COR-L47 (cell line): ENCODE measurements at regions not wholly inside any gene's neighbourhood (a gene's known extent, or its start where the extent isn't known, plus 50 kb on each side); places are given as distances from the start of the nearest gene placed in this dataset.

ENCODE experiments used
- DNase-seq: peaks from one replicate; lab custom pipeline; 2025; lab: John Stamatoyannopoulos, UW

DNA sequence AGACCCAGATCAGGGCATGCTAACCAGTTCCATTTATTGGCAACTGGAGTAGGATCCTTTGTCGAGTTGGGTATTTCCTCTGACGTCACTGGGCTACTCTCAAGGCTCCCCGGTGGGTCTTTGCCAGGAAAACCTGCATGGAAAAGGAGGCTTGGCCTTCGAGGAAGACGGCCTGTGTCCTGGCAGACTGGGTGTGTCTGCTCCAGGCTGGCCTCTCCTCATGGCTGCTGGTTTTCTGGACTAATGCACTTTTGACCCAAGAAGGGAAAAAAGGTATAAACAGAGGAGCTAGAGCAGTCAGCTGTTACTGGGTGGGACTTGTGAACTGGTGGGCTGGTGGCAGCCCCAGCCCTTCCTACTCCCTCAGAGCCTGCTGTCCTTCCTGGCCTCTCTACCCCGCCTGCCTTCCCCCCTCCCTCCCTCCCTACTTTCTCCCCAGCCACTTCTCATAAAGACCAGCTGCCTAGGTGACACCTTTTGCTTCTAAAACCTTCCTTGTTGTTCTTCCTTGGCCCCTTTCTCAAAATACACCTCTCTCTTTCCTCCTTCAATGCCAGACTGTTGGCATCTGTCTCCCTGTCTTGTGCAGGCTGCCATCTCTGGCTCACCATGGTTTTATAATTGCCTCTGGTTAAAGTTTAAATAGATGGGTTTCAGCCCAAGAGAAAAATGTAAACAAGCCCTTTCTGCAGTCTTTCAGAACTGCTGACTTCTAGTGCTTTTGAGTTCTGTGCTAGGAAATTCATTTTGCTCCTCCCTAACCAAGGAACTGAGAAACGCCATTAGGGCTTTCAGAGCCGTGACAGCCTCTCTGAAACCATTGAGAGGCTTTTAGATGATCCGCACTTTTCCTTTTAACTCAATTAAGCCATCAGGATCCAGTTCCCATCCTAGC, 101.8 kb upstream of the MKLN1 start:
- no peak for DNase-seq

DNA sequence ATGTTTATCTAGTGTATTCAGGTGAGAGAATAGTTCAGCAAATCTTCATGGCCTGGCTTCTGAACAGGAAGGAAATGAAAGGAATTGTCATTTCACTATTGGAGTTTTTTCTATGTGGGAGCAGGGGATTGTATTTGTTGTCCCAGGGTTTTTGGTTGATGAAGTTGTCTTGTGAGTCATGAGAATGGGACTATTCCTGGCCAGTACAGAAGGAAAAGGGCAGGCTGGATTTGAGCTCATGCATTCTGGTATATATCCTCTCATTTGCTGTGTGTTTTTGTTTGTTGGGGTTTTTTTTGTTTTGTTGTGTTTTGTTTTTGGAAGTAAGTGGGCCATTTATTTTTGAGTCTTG, 101.2 kb upstream of the MKLN1 start:
- no peak for DNase-seq

DNA sequence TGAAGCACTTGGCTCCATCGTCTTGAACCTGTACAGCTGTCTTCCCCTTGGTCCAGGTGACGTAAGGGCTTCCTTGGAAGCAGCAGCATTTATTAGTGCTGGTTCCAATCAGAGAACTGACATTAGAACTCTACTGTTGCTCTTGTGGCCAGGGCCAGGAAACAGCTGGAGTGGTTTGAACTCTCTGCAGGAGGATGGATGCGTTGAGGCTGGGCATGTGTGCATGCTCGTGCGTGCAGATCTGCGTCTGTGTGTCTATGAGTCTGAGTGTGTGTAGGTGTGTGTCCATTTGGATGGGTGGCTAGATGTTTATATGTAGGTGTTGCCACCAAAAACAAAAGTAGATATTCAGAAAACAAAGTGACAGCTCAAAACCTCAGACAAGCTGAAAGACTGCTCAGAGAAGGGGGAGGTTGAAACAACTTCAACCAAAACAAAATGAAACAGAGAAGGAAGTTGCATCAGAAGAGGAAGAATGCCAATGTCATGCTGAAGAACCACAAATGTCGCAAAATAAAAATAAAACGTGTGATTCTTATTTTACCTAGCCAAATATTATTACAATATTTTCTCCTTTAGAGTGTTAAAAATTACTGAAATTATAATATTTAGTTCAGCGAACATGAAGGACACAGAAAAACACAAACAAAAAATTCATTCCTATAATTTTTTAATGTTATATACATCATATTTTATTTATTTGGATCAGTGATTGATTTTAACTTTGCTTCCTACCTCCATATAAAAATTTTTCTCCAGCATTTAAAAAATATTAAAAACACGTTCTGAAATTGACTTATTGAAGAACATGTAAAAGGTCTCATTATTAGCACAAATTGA, 96.1 kb upstream of the MKLN1 start:
- no peak for DNase-seq

DNA sequence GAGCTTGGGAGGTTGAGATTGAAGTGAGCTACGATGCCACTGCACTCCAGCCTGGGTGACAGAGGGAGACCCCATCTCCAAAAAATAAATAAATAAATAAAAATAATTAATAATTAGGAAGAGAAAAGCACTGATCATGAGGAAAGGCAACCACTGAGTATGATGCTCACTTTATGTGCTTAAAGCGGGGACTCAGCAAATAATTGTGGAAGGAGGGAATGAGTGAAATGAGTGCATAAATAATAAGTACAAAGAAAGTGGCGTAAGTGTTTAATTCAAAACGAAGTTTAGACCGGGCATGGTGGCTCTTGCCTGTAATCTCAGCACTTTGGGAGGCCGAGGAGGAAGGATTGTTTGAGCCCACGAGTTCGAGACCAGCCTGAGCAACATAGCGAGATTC, 94.9 kb upstream of the MKLN1 start:
- no peak for DNase-seq

DNA sequence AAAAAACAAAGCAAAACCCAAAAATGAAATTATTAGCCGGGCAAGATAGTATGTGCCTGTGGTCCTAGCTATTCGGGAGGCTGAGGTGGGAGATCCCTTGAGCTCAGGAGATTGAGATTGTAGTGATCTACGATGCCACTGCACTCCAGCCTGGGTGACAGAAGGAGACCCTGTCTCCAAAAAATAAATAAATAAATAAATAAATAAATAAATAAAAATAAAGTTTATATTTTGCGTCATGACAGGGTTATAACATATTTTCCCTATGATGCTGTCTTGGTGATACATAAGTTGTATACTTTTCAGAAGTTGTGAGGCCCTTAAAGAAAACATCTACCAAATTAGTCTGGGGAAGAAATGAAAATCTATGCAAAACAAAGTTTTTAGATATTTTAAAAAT, 94.5 kb upstream of the MKLN1 start:
- DNase-seq: no peak

DNA sequence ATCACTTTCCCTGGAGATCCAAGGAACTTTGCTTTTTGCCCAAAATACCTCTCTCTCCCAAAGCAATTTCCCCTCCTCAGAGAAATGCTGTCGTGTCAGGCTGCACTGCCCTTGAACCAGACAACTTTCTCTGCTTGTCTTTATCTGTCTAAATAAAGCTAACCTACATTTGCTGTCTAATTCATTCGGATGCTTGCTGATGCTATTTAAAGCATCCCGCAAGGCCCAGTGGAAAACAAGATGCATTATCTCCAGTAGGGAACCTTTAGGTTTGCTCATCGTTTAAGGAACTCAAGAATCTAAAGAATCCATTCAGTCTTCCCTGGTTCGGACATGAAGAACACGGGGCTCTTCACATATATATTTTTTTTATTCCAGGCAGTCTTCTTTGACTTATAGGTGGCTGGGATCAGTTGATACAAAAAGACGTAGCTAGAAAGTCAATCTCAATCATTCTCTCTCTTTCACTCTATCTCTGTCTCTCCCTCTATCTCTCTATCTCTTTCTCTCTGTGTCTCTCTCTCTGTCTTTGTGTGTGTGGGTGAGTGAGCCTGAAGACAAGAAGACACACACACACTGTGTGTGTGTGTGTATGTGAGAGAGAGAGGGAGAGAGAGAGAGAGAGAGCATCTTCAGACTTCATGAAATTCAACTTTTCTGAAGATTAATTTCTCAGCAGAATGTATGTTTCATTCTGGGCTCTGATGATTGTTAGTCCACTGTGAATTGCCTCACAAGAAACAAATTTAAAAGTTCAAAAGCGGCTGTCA, 92.8 kb upstream of the MKLN1 start:
- no peak for DNase-seq

DNA sequence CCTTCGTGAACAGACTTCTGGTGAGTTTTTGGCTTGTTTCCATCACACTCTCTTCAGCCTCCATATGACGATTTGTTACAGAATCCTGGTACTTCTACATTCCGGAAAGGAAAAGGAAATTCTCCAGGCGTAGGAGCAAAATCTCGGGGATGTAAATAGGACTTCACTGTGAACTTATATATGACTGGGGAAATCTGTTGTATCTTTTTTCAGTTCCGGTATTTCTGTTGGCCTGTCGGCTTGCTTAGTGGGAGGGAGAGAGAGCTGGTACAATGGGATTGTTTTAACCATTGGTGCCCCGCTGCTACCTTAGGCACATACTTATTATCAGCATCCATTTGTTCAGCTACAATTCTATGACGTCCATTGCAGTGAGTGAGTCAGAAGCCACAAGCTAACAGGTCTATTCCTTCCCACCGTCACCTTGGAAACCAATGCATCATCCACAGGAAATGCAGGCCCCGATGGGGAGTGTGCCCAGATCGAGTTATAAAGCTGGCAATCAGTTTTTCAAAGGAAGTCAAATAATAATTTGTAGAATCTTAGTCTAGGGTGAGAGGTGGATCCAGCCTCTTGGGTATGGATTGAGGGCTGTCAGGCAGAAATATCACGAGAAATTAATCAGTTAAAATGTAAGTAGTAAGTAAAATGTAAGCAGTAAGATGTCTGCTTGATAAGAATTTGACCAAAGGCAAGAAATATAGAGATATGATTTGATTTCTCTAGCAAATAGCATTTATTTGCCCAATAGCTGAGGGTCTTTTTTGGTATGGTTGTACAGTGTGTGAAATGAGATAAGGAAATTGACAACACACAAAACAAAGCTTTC, 92.0 kb upstream of the MKLN1 start:
- peak; percentile 35 for DNase-seq

DNA sequence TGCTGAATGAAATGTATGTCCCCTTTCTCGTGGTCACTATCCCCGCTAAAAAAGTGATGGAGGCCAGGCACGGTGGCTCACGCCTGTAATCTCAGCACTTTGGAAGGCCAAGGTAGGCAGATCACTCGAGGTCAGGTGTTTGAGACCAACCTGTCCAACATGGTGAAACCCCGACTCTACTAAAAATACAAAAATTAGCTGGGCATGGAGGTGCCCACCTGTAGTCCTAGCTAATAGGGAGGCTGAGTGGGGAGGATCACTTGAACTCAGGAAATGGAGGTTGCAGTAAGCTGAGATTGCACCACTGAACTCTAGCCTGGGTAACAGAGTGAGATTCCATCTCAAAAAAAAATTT, 91.4 kb upstream of the MKLN1 start:
- no peak for DNase-seq

DNA sequence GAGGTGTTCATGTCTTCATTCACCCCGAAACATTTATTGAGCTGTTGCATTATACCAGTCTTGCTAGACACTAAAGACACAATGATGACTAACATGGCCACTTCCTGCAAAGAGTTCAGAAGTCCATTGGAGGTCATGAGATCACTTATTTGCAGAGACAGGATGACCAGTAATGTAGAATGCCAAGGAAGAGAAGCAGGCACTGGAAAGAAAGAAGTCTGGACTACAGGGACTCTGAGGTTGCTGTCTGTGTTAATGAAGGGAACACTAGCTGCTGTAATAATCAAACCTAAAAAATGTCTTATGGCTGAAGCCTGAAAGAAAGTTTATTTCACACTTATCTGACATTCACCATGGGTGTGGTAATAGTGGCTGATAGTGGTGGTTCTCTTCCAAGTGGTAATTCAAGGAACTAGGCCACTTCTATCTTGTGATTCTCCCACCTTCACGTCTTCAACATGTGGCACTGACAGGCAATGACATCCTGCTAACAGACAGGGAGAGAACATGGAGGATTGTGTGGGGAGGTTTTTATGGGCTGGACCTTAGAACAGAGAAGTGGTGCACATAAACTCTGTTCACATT, 89.2 kb upstream of the MKLN1 start:
- DNase-seq: no peak

DNA sequence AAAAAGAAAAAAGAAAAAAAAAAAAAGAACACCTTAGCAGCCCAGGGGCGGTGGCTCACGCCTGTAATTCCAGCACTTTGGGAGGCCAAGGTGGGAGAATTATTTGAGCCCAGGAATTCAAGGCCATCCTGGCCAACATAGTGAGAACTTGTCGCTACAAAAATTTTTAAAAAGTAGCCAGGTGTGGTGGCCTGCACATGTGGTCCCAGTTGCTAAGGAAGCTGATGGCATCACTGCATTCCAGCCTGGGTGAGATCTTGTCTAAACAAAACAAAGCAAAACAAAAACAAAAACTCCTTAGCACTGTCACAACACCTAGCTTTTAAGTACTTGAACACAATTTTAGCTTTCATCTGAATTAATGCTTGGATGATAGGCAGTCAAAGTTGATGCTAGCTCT, 86.3 kb upstream of the MKLN1 start:
- DNase-seq: no peak

DNA sequence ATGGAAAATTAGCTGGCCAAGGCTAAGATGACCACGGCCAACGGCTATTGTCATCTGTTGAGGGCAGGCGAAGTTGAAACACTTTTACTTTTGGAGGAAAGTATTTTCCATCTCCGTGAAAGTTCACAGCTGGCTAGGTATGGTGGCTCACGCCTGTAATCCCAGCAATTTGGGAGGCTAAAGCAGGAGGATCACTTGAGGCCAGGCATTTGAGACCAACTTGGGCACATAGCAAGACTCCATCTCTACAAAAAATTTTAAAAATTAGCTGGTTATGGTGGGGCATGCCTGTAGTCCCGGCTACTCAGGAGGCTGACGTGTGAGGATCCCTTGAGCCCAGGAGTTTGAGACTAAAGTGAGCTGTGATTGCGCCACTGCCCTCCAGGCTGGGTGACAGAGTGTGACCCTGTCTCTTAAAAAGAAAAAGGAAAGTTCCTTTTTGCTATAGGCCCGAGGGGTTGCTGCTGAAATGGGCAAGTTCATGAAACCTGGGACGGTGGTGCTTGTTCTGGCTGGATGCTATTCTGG, 85.5 kb upstream of the MKLN1 start:
- DNase-seq: no peak

DNA sequence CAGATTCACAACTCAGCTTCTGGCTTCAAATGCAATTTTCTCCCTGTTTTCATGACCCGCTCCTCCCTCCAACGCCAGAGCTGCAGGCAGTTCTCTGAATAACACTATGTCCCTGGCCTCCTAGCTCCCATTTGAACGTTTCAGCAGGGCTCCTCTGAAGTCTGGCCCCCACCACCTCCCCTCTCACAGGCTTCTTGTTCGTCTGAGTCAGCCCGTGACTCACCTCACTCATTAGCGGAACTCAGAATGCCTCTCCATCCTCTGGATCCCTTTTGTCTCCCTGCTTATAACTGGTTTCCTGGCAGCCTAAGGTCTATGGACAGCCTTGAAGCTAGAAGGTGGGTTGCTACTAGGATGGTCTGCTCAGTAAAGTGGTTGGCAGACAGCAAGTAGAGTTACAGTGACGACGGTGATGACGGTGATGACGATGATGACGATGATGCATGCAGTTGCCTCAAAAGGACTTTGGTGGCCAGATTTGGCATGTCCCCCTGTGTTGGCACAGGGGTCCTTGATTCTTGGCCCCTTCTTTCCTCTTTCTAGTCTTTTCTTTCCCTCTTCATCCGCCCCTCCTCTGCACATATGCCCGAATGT, 83.3 kb upstream of the MKLN1 start:
- no peak for DNase-seq

DNA sequence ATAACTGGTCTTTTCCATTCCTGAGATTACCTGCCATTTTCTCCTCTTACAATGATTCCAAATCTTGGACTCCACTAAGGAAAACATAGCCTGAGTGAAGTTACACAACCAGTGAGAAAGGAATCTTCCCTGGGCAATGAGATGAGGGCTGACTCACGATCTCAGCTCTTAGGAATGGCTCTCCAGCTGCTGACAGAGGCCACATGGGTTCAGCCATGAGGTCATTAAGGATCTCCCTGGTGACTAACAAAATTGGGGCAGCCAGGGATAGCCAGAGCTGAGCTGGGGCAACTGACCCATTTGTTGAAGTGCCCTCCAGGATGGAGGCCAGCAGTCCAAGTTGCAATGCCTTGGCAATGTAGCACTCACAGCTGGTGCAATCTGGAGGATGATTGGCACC, 78.7 kb upstream of the MKLN1 start:
- DNase-seq: no peak

DNA sequence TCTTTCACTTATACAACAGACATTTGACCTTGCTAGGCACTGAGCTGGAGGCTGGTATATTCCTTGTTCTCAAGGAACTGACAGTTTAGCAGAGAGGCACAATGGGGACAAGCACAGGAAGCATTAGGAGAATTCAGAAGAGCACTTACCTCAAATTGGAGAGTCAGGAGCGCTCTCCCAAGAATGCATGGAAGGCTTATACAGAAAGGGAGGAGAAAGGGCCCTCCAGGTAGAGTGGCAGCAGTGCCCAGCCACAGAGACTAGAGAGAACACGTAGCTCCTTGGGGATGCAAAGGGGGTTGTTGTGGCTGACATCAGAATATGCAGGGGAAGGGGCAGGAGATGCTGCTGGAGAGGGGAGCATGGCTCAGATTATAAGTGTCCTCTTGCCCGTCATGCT, 78.2 kb upstream of the MKLN1 start:
- DNase-seq: no peak

DNA sequence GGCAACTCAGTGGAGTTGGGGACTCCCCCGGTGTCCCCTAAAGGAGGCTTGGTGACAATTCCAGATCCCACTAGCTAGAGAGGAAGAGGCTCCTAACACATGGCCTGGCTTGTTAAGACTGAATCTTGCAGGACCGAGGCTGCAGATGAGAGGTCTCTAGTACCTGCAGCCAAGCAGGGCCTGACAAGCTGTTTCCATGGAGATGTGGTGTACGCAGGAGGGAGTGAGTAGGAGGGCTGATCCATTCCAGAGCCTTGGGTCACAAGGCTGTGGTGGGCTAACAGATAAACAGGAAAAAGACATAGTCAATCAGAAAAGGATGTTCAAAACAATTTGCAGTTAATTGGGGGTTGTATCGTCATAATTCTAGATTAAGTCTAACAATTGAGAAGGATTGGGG, 77.3 kb upstream of the MKLN1 start:
- no peak for DNase-seq

DNA sequence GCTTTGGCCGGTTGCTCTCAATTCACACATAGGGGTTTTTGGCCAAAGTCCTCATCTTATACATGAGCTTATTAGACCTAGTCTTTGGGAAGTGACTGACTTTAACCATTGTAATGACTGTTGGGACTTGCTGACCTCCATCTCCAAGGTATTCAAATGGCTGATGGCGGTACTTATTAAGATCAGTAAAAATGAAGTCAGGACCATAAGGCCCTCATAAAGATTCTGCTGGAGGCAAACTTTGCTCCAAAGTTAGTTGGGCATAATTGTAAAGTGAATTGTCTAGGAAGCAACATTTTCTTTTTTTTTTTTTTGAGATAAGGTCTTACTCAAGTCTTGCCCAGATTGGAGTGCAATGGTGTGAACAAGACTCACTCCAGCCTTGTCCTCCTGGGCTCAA, 76.3 kb upstream of the MKLN1 start:
- DNase-seq: no peak

DNA sequence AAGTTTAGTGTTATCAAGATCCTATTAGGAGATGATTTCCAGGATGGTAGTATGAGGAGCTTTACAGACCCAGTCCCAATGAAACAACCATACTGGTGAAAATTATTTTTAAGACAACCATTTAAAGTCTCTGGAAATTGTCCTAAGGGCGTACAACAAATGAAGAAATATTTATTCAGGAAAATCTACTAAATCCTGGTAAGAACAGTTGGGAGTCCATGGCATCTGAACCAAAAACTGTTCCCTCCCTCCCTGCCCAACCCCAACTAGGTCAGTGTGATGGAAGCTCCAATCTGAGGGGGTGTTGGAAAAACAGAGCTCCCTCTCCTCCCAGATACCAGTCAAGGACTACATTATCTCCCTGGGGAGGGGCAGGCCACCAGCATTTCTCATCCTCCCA, 74.7 kb upstream of the MKLN1 start:
- DNase-seq: no peak

DNA sequence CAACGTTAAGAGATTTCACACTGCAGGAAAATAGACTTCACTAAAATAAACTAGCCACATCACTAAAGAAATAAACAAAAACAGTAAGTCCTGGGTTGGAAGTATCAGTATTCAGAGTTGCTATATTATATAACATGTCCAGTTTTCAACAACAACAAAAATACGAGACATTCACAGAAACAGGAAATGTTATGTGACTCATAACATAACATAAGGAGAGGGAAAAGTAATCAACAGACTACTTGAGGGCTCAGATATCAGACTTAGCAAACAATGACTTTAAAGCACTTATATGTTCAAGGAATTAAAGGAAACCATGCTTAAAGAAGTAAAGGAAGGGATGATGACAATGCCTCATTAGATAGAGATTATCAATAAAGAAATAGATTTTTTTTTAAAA, 73.5 kb upstream of the MKLN1 start:
- DNase-seq: no peak

DNA sequence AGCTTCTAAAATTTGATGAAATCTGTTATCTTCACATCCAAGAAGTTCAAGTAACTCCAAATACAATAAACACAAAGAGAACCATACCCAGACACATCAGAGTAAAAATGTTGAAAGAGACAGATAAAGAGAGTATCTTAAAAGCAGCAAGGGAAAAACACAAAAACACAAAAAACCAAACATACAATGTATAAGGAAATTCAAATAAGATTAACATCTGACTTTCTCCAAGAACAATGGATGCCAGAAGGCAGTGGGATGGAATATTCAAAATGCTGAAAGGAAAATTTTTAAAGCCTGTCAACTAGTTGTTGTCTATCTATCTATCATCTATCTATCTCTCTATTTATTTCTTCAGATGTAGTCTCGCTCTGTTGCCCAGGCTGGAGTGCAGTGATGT, 72.4 kb upstream of the MKLN1 start:
- no peak for DNase-seq

DNA sequence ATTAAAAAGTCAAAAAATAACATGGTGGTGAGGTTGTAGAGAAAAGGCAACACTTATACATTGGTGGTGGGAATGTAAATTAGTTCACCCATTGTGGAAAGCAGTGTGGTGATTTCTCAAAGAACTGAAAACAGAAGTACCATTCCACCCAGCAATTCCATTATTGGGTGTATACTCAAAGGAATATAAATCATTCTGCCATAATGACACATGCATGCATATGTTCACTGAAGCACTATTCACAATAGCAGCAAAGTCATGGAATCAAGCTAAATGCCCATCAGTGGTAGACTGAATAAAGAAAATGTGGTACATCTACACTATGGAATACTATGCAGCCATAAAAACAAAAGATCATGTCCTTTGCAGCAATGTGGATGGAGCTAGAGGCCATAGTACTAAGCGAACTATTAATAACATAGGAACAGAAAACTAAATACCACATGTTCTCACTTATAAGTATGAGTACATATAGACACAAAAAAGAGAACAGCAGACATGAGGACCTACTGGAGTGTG, 66.1 kb upstream of the MKLN1 start:
- no peak for DNase-seq

DNA sequence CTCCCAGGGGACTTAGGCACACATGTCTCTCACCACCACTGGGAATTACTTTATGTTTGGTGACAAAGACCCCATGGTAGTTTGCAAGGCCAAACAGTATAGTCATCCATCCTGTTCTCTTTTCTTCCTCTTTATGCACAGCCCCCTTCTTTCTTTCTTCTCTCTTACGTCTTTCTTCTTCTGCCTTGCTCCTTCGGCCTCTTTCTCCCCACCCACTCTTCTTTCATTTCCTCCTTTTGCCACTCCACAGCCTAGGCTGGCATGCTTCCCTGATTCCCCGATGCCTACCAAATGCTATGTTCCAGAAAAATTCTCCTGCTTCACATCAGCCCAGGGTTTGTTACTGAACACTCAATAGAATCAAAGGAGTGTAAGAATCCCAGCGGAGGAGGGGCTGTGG, 62.4 kb upstream of the MKLN1 start:
- DNase-seq: no peak
